ENCODE measurements at regions not wholly inside any gene's neighbourhood (a gene's known extent, or its start where the extent isn't known, plus 50 kb on each side); places are given as distances from the start of the nearest gene placed in this dataset.

GRCh38 chr14:83301791-83302190, 1768.1 kb upstream of the SEL1L start:
- TF ChIP-seq PKNOX1 (IDR thresholded peaks at IDR 0.05) = no peak
- TF ChIP-seq SUZ12 (IDR thresholded peaks at IDR 0.05) = no peak
- TF ChIP-seq NFRKB (IDR thresholded peaks at IDR 0.05) = no peak
- no peak for TF ChIP-seq ELF4 (IDR thresholded peaks at IDR 0.05)
- TF ChIP-seq FOXA1 (IDR thresholded peaks at IDR 0.05) = no peak
- no peak for TF ChIP-seq HDGF (IDR thresholded peaks at IDR 0.05; ENCODE audit: borderline replicate concordance)
- TF ChIP-seq ZNF384 (IDR thresholded peaks at IDR 0.05) = no peak
